HG03432 (cell line): ENCODE measurements at regions not wholly inside any gene's neighbourhood (a gene's known extent, or its start where the extent isn't known, plus 50 kb on each side); places are given as distances from the start of the nearest gene placed in this dataset.

Experiments used
- ATAC-seq: cut with Tn5 transposase; IDR thresholded peaks from one replicate; pipeline ENCODE4 v1.9.1; 2021; ENCODE audit warnings: mild to moderate bottlenecking, moderate library complexity; ENCODE audit not compliant: unreplicated experiment

GRCh38 chr18:2324459-2324858, 246.8 kb downstream of the METTL4 start:
- ATAC-seq: no peak

GRCh38 chr18:2325308-2325849, 245.9 kb downstream of the METTL4 start:
- ATAC-seq: no peak

GRCh38 chr18:2325933-2326332, 245.4 kb downstream of the METTL4 start:
- ATAC-seq: no peak

GRCh38 chr18:2326999-2327398, 244.3 kb downstream of the METTL4 start:
- no peak for ATAC-seq

DNA sequence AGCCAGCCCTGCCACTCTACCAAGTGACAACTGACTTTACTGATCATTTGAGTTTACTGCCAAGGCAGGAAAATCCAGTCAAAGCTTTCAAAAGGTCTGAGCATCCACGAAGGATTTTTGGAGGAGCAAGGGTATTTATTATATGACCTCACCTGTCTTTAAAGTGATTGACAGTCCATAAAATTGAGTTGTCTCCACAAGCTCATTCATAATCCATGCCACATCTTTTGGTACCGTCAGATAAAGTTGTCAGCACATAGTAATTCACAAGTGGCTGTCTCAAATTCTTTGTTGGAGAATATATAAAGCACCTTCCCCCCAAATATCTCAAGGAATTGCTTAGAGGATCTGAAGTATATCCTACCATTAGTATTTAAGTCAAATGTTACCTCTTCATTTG, 240.5 kb downstream of the METTL4 start:
- no peak for ATAC-seq

- no peak for ATAC-seq
Measured at GRCh38 chr18:2331491-2331890, 239.8 kb downstream of the METTL4 start.

GRCh38 chr18:2336690-2337392, 234.5 kb downstream of the METTL4 start:
- no peak for ATAC-seq

GRCh38 chr18:2337552-2338141, 233.7 kb downstream of the METTL4 start:
- peak; percentile 93 for ATAC-seq

DNA sequence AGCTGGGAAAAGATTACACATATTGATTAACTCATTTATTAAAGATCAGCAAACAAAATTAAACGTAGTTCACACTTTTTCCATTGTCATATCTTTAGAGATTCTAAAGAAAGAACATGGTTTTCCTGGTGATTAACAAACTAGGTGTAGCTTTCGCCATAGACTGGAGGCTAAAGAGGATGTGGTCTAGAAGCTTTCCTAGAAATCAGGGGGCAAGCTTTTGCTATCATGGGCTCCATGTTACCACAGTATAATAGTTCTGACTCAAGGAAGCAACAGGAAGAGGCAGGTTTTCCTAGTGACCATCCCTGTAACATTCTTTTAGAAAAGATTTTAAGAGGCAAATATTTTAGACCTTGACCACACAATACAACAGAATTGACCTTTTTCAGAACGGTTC, 232.7 kb downstream of the METTL4 start:
- no peak for ATAC-seq

DNA sequence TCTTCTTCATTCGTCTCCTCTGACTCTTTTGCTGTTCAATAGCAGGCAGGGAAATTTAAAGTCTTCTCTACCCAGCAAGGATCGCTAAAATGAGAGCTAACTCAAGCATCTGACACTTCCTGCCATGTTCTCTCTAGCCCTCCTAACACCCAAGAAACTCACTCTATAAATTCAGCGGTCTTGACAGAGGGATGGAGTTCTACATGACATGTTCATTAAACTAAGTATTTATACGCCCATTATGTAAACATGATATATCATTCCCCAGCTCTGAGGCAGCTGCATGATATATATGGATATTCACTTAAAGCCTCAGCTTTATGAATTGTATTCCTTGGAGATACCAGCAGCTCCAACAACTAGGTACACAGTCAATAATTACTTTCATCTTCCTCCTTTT, 231.0 kb downstream of the METTL4 start:
- ATAC-seq: no peak

DNA sequence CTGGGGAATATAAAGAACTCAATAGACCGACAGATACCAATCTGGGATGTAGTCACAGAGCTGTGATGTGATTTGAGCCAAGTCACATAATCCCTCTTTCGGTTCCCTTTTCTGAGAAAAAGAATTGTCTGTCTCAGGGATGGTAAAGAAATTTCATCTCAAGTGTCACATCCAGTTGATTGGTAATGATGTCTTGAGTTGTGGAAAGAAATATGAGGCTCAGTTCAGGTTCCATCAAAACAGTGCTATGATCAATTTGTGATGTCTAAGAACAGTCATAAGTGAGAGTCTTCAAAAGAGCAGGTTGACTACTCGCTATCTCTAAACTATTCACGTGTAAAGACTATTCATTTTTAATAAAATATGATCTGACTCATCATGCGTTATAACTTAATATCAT, 223.3 kb downstream of the METTL4 start:
- ATAC-seq: no peak

GRCh38 chr18:2351126-2351850, 220.0 kb downstream of the METTL4 start:
- no peak for ATAC-seq

DNA sequence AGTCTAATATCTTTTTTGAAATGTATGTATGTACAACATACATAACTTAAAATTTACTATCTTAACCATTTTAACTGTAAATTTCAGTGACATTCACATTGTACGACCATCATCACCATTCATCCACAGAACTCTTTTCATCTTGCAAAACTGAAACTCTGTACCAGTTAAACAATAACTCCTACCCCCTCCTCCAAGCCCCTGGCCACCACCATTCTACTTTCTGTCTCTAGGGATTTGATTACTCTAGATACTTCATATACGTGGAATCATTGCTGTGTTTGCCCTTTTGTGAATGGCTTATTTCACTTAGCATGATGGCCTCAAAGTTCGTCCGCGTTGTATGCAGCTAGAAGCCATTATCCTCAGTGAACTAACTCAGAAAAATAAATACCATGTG, 217.0 kb downstream of the METTL4 start:
- ATAC-seq: peak; percentile 60

- no peak for ATAC-seq
Measured at GRCh38 chr18:2356906-2357305, 214.4 kb downstream of the METTL4 start.

DNA sequence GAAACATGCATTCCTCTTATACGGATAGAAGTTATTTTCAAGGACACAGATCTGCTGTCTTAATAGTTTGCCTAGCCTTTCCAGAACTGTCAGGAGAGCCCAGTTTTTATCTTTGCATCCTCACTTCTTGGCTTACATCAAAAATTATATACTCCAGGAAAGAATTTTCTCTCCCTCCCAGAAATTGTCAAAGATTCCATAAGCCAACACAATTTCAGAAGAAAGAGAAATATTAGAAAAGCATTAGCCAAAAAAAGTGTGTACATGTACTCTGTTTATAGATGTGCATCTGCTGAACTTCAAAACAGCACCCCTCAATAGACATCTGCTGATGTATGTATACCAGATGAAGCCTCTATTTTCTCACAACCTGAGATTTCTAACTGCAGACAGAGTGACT, 210.4 kb downstream of the METTL4 start:
- ATAC-seq: no peak

- ATAC-seq: no peak
Measured at GRCh38 chr18:2368102-2368501, 203.2 kb downstream of the METTL4 start.

DNA sequence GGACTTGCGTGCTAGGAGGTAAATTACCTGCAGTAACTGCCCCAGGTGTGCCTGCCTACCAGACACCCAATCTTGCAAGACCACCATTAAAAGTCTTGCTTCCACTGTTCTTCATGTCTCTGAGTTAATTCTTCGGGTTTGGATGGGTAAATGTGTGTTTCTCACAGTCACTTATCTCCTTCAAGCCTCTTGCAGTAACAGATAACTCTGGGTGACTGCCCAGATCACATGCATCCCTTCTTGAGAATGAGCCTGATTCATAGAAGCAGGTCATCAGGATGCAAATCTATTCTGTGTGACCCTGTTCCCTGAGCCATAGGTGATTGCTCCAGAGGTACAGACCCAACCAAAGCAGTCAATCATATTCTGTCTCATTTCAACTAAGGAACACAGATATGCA, 194.6 kb downstream of the METTL4 start:
- no peak for ATAC-seq

- no peak for ATAC-seq
Measured at GRCh38 chr18:2380101-2380500, 191.2 kb downstream of the METTL4 start.

DNA sequence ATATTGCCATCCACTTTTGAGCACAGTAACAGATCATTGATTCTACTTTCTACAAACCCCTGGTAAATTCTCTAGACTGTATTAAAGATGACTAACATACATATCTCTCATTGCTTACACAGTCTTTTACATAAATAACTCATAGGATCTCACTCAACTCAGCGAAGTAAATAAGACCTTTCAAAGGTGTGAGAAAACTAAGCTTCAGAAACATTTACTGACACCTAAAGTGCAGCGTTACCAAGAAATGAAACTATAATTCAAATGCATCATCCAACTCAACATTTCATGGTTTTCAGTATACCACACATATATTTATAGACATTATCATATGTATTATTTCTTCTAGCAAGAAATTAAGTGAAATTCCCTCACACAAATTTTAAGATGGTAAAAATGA, 189.8 kb downstream of the METTL4 start:
- ATAC-seq: no peak

GRCh38 chr18:2387588-2387987, 183.7 kb downstream of the METTL4 start:
- ATAC-seq: no peak

- ATAC-seq: no peak
Measured at GRCh38 chr18:2390158-2390557, 181.1 kb downstream of the METTL4 start.

DNA sequence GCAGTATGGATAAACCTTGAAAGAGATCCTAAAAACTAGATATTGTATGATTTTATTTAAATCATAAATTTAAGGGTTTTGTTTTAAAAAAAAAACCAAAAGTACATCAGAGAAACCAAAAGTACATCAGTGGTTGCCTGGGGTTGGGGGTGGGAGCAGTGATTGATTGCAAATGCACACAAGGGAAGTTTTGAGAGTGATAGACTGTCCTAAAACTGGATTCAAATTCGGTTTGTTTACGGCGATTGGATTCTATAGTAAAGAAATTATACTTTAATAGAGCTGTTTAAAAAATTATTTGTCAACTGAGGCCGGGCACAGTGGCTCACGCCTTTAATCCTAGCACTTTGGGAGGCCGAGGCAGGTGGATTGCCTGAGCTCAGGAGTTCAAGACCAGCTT, 179.8 kb downstream of the METTL4 start:
- no peak for ATAC-seq
